ENCODE measurements at regions not wholly inside any gene's neighbourhood (a gene's known extent, or its start where the extent isn't known, plus 50 kb on each side); places are given as distances from the start of the nearest gene placed in this dataset.
"Not testable (repeated sequence)": the region's sequence is repeated elsewhere in the genome, so short reads cannot be mapped to it uniquely, and the experiment has no call there.

DNA sequence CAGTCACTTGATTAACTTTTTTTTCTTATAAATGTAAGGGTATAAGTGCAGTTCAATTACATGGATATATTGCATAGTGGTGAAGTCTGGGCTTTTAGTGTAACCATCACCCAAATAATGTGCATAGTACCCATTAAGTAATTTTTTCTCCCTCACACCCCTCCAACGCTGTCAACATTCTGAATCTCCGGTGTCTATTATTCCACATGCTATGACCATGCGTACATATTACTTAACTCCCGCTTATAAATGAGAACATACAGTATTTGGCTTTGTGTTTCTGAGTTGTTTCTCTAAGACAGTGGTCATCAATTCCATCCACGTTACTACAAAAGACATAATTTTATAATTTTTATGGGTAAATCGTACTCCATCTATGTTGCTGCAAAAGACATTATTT, 1191.1 kb downstream of the NCAM2 start:
- no peak for DNase-seq
- H3K9me3 ChIP-seq (ENCODE audit: control insufficient read depth, low read length) = peaks cover 6% of the 10 kb centered on the region
- no peak overlapping the region for H3K27ac ChIP-seq (ENCODE audit: insufficient read depth, low read length, poor library complexity, severe bottlenecking)
- no peaks in the 10 kb centered on the region for H3K4me1 ChIP-seq (ENCODE audit: control insufficient read depth, insufficient read depth, low read length, poor library complexity, severe bottlenecking)
- H3K4me3 ChIP-seq (ENCODE audit: insufficient read depth, low read depth, low read length, poor library complexity, severe bottlenecking) = no peak overlapping the region
- no peaks in the 10 kb centered on the region for H3K36me3 ChIP-seq (ENCODE audit: control insufficient read depth, insufficient read depth, low read length)
- H3K27me3 ChIP-seq (replicated peaks; ENCODE audit: control insufficient read depth, insufficient read depth, low read length, poor library complexity, severe bottlenecking) = no peaks in the 10 kb centered on the region

DNA sequence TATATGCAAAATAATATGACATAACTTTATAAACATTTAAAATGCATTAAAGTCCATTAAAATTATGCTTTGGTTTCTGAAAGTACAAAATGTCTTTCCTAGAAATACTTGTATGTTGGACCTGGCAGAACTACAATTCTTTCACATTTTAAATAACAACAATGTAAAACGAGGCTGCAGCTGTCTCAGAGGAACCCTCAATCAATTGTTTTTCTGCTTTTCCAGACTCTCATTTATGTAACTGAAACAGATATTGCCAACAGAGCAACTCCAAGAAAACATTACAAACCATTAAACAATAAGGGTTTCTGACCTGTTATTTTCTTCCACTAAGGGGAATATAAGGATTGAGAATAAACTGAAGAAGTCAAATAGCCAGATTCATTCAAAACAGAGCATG, 1193.4 kb downstream of the NCAM2 start:
- H3K27ac ChIP-seq (ENCODE audit: insufficient read depth, low read length, poor library complexity, severe bottlenecking) = no peak overlapping the region
- no peaks in the 10 kb centered on the region for H3K27me3 ChIP-seq (replicated peaks; ENCODE audit: control insufficient read depth, insufficient read depth, low read length, poor library complexity, severe bottlenecking)

GRCh38 chr21:22192766-22193165, 1194.6 kb downstream of the NCAM2 start:
- Histone ChIP-seq H3K9me3 (ENCODE audit: control insufficient read depth, low read length) (peaks cover 6% of the 10 kb centered on the region), H3K27ac (ENCODE audit: insufficient read depth, low read length, poor library complexity, severe bottlenecking) (no peak overlapping the region), H3K4me3 (ENCODE audit: insufficient read depth, low read depth, low read length, poor library complexity, severe bottlenecking) (no peak overlapping the region), H3K36me3 (ENCODE audit: control insufficient read depth, insufficient read depth, low read length) (no peaks in the 10 kb centered on the region), H3K4me1 (ENCODE audit: control insufficient read depth, insufficient read depth, low read length, poor library complexity, severe bottlenecking) (no peaks in the 10 kb centered on the region), H3K27me3 (replicated peaks; ENCODE audit: control insufficient read depth, insufficient read depth, low read length, poor library complexity, severe bottlenecking) (no peaks in the 10 kb centered on the region)
- DNase-seq = no peak

More for the DNA sequence above, 1193.4 kb downstream of the NCAM2 start:
- no peak overlapping the region for H3K4me3 ChIP-seq (ENCODE audit: insufficient read depth, low read depth, low read length, poor library complexity, severe bottlenecking)
- DNase-seq = no peak
- H3K36me3 ChIP-seq (ENCODE audit: control insufficient read depth, insufficient read depth, low read length) = no peaks in the 10 kb centered on the region
- H3K4me1 ChIP-seq (ENCODE audit: control insufficient read depth, insufficient read depth, low read length, poor library complexity, severe bottlenecking) = no peaks in the 10 kb centered on the region
- H3K9me3 ChIP-seq (ENCODE audit: control insufficient read depth, low read length) = peaks cover 6% of the 10 kb centered on the region

GRCh38 chr21:22194986-22195385, 1196.8 kb downstream of the NCAM2 start:
- not testable (repeated sequence) for H3K4me3 ChIP-seq (ENCODE audit: insufficient read depth, low read depth, low read length, poor library complexity, severe bottlenecking); H3K27ac ChIP-seq (ENCODE audit: insufficient read depth, low read length, poor library complexity, severe bottlenecking); H3K36me3 ChIP-seq (ENCODE audit: control insufficient read depth, insufficient read depth, low read length); H3K9me3 ChIP-seq (ENCODE audit: control insufficient read depth, low read length); H3K27me3 ChIP-seq (replicated peaks; ENCODE audit: control insufficient read depth, insufficient read depth, low read length, poor library complexity, severe bottlenecking); DNase-seq; H3K4me1 ChIP-seq (ENCODE audit: control insufficient read depth, insufficient read depth, low read length, poor library complexity, severe bottlenecking)

GRCh38 chr21:22200378-22201092, 1202.3 kb downstream of the NCAM2 start:
- no peaks in the 10 kb centered on the region for H3K4me1 ChIP-seq (ENCODE audit: control insufficient read depth, insufficient read depth, low read length, poor library complexity, severe bottlenecking)
- H3K4me3 ChIP-seq (ENCODE audit: insufficient read depth, low read depth, low read length, poor library complexity, severe bottlenecking) = no peak overlapping the region
- no peaks in the 10 kb centered on the region for H3K27me3 ChIP-seq (replicated peaks; ENCODE audit: control insufficient read depth, insufficient read depth, low read length, poor library complexity, severe bottlenecking)
- DNase-seq = no peak
- H3K9me3 ChIP-seq (ENCODE audit: control insufficient read depth, low read length) = no peaks in the 10 kb centered on the region
- no peak overlapping the region for H3K27ac ChIP-seq (ENCODE audit: insufficient read depth, low read length, poor library complexity, severe bottlenecking)
- no peaks in the 10 kb centered on the region for H3K36me3 ChIP-seq (ENCODE audit: control insufficient read depth, insufficient read depth, low read length)

- no peak overlapping the region for H3K4me3 ChIP-seq (ENCODE audit: insufficient read depth, low read depth, low read length, poor library complexity, severe bottlenecking)
- H3K4me1 ChIP-seq (ENCODE audit: control insufficient read depth, insufficient read depth, low read length, poor library complexity, severe bottlenecking) = no peaks in the 10 kb centered on the region
- no peaks in the 10 kb centered on the region for H3K36me3 ChIP-seq (ENCODE audit: control insufficient read depth, insufficient read depth, low read length)
- H3K27ac ChIP-seq (ENCODE audit: insufficient read depth, low read length, poor library complexity, severe bottlenecking) = no peak overlapping the region
- H3K9me3 ChIP-seq (ENCODE audit: control insufficient read depth, low read length) = no peaks in the 10 kb centered on the region
- no peak for DNase-seq
- H3K27me3 ChIP-seq (replicated peaks; ENCODE audit: control insufficient read depth, insufficient read depth, low read length, poor library complexity, severe bottlenecking) = no peaks in the 10 kb centered on the region
Observed at GRCh38 chr21:22201126-22201525, 1202.9 kb downstream of the NCAM2 start.

- no peak overlapping the region for H3K4me3 ChIP-seq (ENCODE audit: insufficient read depth, low read depth, low read length, poor library complexity, severe bottlenecking)
- no peak overlapping the region for H3K27ac ChIP-seq (ENCODE audit: insufficient read depth, low read length, poor library complexity, severe bottlenecking)
- no peaks in the 10 kb centered on the region for H3K9me3 ChIP-seq (ENCODE audit: control insufficient read depth, low read length)
- no peaks in the 10 kb centered on the region for H3K27me3 ChIP-seq (replicated peaks; ENCODE audit: control insufficient read depth, insufficient read depth, low read length, poor library complexity, severe bottlenecking)
- H3K36me3 ChIP-seq (ENCODE audit: control insufficient read depth, insufficient read depth, low read length) = no peaks in the 10 kb centered on the region
- no peaks in the 10 kb centered on the region for H3K4me1 ChIP-seq (ENCODE audit: control insufficient read depth, insufficient read depth, low read length, poor library complexity, severe bottlenecking)
- no peak for DNase-seq
Observed at GRCh38 chr21:22201669-22202068, 1203.5 kb downstream of the NCAM2 start.

GRCh38 chr21:22209304-22209700, 1211.1 kb downstream of the NCAM2 start:
- no peaks in the 10 kb centered on the region for H3K9me3 ChIP-seq (ENCODE audit: control insufficient read depth, low read length)
- H3K27me3 ChIP-seq (replicated peaks; ENCODE audit: control insufficient read depth, insufficient read depth, low read length, poor library complexity, severe bottlenecking) = no peaks in the 10 kb centered on the region
- DNase-seq = no peak
- no peaks in the 10 kb centered on the region for H3K4me1 ChIP-seq (ENCODE audit: control insufficient read depth, insufficient read depth, low read length, poor library complexity, severe bottlenecking)
- H3K4me3 ChIP-seq (ENCODE audit: insufficient read depth, low read depth, low read length, poor library complexity, severe bottlenecking) = no peak overlapping the region
- H3K36me3 ChIP-seq (ENCODE audit: control insufficient read depth, insufficient read depth, low read length) = no peaks in the 10 kb centered on the region
- no peak overlapping the region for H3K27ac ChIP-seq (ENCODE audit: insufficient read depth, low read length, poor library complexity, severe bottlenecking)

GRCh38 chr21:22211943-22212342, 1213.7 kb downstream of the NCAM2 start:
- Histone ChIP-seq H3K27ac (ENCODE audit: insufficient read depth, low read length, poor library complexity, severe bottlenecking) (no peak overlapping the region), H3K9me3 (ENCODE audit: control insufficient read depth, low read length) (no peaks in the 10 kb centered on the region), H3K36me3 (ENCODE audit: control insufficient read depth, insufficient read depth, low read length) (no peaks in the 10 kb centered on the region), H3K27me3 (replicated peaks; ENCODE audit: control insufficient read depth, insufficient read depth, low read length, poor library complexity, severe bottlenecking) (no peaks in the 10 kb centered on the region), H3K4me1 (ENCODE audit: control insufficient read depth, insufficient read depth, low read length, poor library complexity, severe bottlenecking) (no peaks in the 10 kb centered on the region), H3K4me3 (ENCODE audit: insufficient read depth, low read depth, low read length, poor library complexity, severe bottlenecking) (no peak overlapping the region)
- no peak for DNase-seq

DNA sequence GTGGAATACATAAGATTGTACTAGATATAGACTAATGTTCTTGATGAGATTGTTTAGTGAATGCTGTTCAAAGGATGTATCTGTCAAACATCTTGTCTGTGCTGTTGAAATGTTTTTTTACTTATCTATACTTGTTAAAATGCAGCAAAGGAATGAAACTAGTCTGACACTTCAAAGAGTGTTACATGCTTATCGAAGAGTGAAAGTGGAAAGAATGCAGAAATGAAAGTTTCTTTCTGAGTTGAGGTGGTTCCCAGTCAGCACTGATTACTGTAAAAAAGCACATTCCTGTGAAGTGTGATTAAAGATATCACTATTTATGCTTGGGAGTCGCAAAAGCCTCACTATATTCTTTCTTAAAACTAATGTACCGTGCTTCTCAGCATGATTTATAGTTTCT, 1225.2 kb downstream of the NCAM2 start:
- no peaks in the 10 kb centered on the region for H3K36me3 ChIP-seq (ENCODE audit: control insufficient read depth, insufficient read depth, low read length)
- no peak overlapping the region for H3K4me3 ChIP-seq (ENCODE audit: insufficient read depth, low read depth, low read length, poor library complexity, severe bottlenecking)
- no peaks in the 10 kb centered on the region for H3K9me3 ChIP-seq (ENCODE audit: control insufficient read depth, low read length)
- no peak overlapping the region for H3K27ac ChIP-seq (ENCODE audit: insufficient read depth, low read length, poor library complexity, severe bottlenecking)
- no peaks in the 10 kb centered on the region for H3K4me1 ChIP-seq (ENCODE audit: control insufficient read depth, insufficient read depth, low read length, poor library complexity, severe bottlenecking)
- no peaks in the 10 kb centered on the region for H3K27me3 ChIP-seq (replicated peaks; ENCODE audit: control insufficient read depth, insufficient read depth, low read length, poor library complexity, severe bottlenecking)
- DNase-seq = no peak

Measured in effector memory CD4-positive, alpha-beta T cell (primary cell).